ENCODE measurements at regions not wholly inside any gene's neighbourhood (a gene's known extent, or its start where the extent isn't known, plus 50 kb on each side); places are given as distances from the start of the nearest gene placed in this dataset.

- no peak for DNase-seq
Measured at GRCh38 chr5:3736926-3737325, 141.3 kb downstream of the IRX1 start.

- DNase-seq = no peak
Measured at GRCh38 chr5:3738919-3739318, 143.3 kb downstream of the IRX1 start.

GRCh38 chr5:3740546-3741373, 145.1 kb downstream of the IRX1 start:
- DNase-seq = no peak

GRCh38 chr5:3741374-3741770, 145.7 kb downstream of the IRX1 start:
- DNase-seq = no peak

GRCh38 chr5:3742750-3743149, 147.1 kb downstream of the IRX1 start:
- DNase-seq = no peak

GRCh38 chr5:3751846-3752245, 156.2 kb downstream of the IRX1 start:
- DNase-seq = no peak

GRCh38 chr5:3778000-3778550, 182.4 kb downstream of the IRX1 start:
- no peak for DNase-seq

- no peak for DNase-seq
Measured at GRCh38 chr5:3778945-3779344, 183.3 kb downstream of the IRX1 start.

- DNase-seq = no peak
Measured at GRCh38 chr5:3780278-3780677, 184.6 kb downstream of the IRX1 start.

GRCh38 chr5:3780907-3781306, 185.3 kb downstream of the IRX1 start:
- DNase-seq = no peak

GRCh38 chr5:3784854-3785253, 189.2 kb downstream of the IRX1 start:
- no peak for DNase-seq

- no peak for DNase-seq
Measured at GRCh38 chr5:3786165-3786564, 190.5 kb downstream of the IRX1 start.

- DNase-seq = no peak
Measured at GRCh38 chr5:3786891-3787430, 191.3 kb downstream of the IRX1 start.

- no peak for DNase-seq
Measured at GRCh38 chr5:3787604-3788003, 192.0 kb downstream of the IRX1 start.

- DNase-seq = no peak
Measured at GRCh38 chr5:3789519-3790193, 194.0 kb downstream of the IRX1 start.

- DNase-seq = no peak
Measured at GRCh38 chr5:3793162-3793561, 197.5 kb downstream of the IRX1 start.

GRCh38 chr5:3794611-3795010, 199.0 kb downstream of the IRX1 start:
- DNase-seq = no peak

GRCh38 chr5:3796736-3797135, 201.1 kb downstream of the IRX1 start:
- no peak for DNase-seq

GRCh38 chr5:3801967-3802366, 206.3 kb downstream of the IRX1 start:
- DNase-seq = no peak

- DNase-seq = no peak
Measured at GRCh38 chr5:3809455-3809854, 213.8 kb downstream of the IRX1 start.

GRCh38 chr5:3811116-3811515, 215.5 kb downstream of the IRX1 start:
- no peak for DNase-seq

- no peak for DNase-seq
Measured at GRCh38 chr5:3818624-3819023, 223.0 kb downstream of the IRX1 start.

GRCh38 chr5:3825531-3826451, 230.2 kb downstream of the IRX1 start:
- DNase-seq = no peak

All from activated CD4-positive, CD25-positive, alpha-beta regulatory T cell treated with anti-CD3 and anti-CD28 coated beads, Interleukin-2, amount 50 U/mL, for 72 hours (primary cell).